Activated CD4-positive, alpha-beta T cell treated with anti-CD3 and anti-CD28 coated beads, Interleukin-10, Interleukin-2, amounts not matched to agents 100 ng/mL and 50 ng/mL, durations not matched to agents 16 hours and 8 hours (primary cell): ENCODE measurements at regions not wholly inside any gene's neighbourhood (a gene's known extent, or its start where the extent isn't known, plus 50 kb on each side); places are given as distances from the start of the nearest gene placed in this dataset.
"Not testable (repeated sequence)": the region's sequence is repeated elsewhere in the genome, so short reads cannot be mapped to it uniquely, and the experiment has no call there.

ENCODE experiments used
- DNase-seq: peaks from one replicate; pipeline ENCODE4 v3.0.0-alpha.2; 2020

GRCh38 chrX:6990552-6991193, 156.8 kb upstream of the STS start:
- DNase-seq = no peak

GRCh38 chrX:6989858-6990257, 157.7 kb upstream of the STS start:
- DNase-seq = no peak

- not testable (repeated sequence) for DNase-seq
Observed at GRCh38 chrX:6988694-6989093, 158.8 kb upstream of the STS start.

DNA sequence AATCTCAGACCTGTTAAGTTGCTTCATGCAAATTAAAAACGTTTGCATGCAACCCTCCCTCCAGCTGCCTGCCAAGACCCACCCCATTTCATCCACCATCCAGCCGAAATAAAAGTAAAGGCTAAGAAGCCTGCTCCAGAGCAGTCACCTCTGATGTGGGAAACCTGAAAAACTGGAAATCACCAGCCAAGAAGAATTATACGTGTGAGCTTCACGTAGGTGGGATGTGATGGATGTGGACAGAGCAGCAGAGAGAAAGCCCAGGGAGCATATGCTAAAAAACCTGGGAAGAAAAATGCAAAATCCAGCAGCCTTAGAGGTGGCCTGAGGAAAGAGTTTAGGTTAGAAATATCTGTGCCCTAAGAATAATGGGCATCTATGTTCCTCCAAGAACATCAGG, 160.6 kb upstream of the STS start:
- DNase-seq = no peak

DNA sequence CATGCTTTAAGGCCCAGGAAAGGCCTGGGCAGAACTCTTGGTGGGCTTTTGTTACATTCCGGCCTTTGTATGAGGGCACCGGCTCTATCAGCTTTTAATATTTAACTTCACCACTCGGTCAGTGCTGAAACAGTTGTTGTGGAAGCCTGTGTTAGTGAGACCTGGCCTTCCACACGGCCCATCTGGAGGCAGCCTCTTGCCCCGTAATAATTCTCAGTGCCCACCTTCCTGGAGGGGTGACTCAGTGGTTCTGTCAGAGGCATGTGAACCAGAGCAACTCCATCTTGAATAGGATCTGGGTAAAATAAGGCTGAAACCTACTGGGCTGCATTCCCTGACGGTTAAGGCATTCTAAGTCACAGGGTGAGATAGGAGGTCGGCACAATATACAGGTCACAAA, 162.0 kb upstream of the STS start:
- DNase-seq = no peak

GRCh38 chrX:6983207-6983955, 164.1 kb upstream of the STS start:
- no peak for DNase-seq

DNA sequence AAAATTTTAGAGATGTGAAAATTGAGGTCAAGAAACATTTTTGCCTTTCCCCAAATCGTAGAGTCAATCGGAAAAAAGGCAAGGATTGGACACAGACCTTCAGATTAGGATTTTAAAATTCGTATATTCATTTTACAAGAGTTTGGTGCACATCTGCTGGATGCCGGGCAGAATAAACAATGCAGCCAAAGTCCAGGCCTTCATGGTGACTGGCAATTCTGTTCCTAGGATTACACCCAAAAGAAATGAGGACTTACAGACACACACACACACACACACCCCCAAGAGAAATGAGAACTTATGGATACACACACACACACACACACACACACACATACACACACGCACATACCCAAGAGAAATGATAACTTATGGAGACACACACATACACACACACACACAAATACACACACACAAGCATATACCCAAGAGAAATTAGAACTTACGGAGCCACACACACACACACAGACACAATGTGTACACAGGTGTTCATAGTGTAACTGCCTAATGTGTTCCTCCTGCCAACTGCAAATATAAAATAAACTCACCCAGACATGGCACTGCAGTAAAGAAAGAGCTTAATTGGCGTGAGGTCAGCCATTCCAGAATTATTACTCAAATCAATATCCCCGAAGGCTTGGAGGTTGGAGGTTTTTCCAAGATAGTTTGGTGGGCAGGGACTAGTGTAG, 165.7 kb upstream of the STS start:
- DNase-seq = no peak

DNA sequence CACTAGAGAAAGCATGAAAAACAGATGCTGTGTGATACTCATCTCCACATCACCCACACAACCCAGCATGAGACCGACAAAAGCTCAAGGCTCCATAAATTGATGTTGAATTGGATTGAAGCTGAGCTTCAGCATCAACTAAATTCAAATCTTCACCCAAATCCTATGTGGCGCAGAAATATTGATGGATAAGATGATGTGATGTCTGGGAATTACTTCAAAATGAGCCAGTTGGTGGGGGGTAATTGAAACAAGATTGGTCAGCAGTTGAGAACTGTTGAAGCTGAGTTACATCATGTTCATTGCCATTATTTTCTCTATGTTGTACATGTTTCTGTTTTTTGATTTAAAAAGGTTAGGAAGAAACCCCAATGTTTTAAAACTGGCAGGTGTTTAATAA, 166.5 kb upstream of the STS start:
- no peak for DNase-seq

- no peak for DNase-seq
Observed at GRCh38 chrX:6968231-6968630, 179.3 kb upstream of the STS start.

DNA sequence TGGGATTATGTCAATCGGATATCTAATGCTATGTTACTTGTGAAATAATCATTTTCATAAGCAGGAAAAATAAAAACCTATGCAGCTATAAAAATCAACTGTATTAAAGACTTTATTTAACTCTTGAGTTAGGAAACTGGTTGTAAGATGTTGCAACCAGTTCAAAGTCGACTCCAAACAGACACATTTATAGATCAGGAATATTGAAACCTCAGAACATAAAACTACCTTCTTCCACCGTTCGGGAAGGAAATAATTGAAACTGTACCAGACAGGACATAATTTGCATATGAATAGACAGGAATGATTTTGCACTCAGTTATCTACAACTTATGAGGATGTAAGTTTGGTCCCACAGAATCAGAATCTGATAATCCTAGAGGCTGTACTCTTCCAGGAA, 181.8 kb upstream of the STS start:
- no peak for DNase-seq

- DNase-seq = no peak
Observed at GRCh38 chrX:6962006-6962355, 185.5 kb upstream of the STS start.

DNA sequence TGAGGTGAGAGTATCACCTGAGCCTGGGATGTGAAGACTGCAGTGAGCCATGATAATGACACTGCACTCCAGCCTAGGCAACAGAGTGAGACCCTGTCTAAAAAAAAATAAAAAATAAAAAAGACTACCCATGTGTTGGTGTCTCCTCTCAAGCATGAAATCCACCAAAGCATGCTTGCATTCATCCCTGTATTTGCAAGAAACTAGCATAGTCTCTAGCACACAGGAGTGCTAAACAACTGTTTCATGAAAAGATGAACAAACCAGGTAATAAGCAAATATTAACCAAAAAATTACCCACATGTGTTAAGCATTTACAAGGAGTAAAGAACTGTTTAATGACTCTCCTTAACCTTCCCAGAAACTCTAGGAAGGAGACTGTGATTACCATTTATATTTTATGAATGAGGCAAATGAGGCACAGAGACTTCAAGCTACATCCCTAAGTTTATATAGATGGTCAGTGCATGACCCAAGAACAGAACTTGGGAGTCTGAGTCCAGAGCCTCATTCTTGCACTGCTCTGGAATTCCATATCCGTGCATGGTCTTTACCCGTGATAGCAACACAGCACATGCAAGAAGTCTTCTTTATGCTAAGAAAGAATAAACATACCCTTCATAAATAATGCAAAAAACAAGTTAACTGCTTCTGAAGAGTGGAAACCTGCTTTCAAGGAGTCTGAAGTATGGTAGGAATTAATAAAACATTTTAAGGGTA, 186.1 kb upstream of the STS start:
- no peak for DNase-seq

- DNase-seq = no peak
Observed at GRCh38 chrX:6959006-6959405, 188.5 kb upstream of the STS start.

DNA sequence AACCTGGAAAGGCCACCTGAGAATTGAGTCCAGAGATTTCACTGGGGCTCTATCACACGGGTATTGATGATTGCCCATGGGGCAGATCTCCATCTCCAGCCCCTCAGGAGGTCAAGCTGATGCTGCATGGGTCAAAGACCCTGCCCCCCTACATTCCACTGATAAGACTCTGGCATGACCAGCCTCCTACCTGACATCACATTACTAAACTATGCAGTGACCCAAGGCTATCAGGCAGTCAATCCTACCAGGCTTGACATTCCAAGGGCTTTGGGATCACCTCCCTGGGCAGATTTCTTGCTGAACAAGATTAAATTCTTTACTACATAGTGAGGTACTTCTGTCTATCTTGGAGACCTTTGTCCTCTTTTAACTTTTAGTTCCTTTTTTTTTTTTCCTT, 192.7 kb upstream of the STS start:
- DNase-seq = no peak

- no peak for DNase-seq
Observed at GRCh38 chrX:6946168-6946567, 201.3 kb upstream of the STS start.

DNA sequence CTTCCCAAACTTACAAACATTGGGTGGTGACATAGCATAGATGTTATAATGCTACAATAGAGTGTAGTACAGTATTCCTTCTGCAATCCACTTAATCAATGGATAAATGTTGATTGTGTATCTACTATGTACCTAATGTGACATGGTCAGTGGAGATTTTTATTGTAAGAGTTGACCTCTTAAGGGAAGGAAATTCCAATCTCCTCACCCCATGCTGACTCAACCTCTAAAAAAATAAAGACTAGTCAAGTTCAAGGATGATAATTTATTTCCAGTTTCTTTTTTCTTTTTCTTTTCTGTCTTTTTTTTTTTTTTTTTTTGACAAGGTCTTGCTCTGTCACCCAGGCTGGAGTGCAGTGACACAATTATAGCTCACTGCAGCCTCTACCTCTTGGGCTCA, 206.5 kb upstream of the STS start:
- no peak for DNase-seq

- DNase-seq = not testable (repeated sequence)
Observed at GRCh38 chrX:6932942-6933341, 214.6 kb upstream of the STS start.

DNA sequence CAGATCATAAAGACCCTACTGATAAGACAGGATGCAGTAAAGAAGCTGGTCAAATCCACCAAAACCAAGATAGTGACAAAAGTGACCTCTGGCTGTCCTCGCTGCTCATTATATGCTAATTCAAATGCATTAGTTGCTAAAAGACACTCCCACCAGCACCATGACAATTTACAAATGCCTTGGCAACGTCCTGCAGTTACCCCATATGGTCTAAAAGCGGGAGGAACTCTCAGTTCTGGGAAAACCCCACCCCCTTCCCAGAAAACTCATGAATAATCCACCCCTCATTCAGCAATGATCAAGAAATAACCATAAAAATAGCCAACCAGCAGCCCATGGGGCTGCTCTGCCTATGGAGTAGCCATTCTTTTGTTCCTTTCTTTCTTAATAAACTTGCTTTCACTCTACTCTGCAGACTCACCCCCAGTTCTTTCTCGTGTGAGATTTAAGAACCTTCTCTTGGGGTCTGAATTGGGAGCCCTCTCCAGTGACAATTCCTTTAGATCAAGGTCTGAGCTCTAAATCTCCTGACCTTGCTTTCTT, 217.1 kb upstream of the STS start:
- DNase-seq = no peak

GRCh38 chrX:6924443-6925077, 223.0 kb upstream of the STS start:
- no peak for DNase-seq

GRCh38 chrX:6917666-6918065, 229.8 kb upstream of the STS start:
- DNase-seq = no peak

- DNase-seq = no peak
Observed at GRCh38 chrX:6910218-6910617, 237.3 kb upstream of the STS start.

- no peak for DNase-seq
Observed at GRCh38 chrX:6909396-6909795, 238.1 kb upstream of the STS start.

GRCh38 chrX:6906608-6907007, 240.9 kb upstream of the STS start:
- DNase-seq = no peak
